ENCODE measurements at regions not wholly inside any gene's neighbourhood (a gene's known extent, or its start where the extent isn't known, plus 50 kb on each side); places are given as distances from the start of the nearest gene placed in this dataset.

- Histone ChIP-seq H3K4me1 (ENCODE audit: insufficient read depth, insufficient read length) (no peaks in the 10 kb centered on the region), H3K9me3 (ENCODE audit: insufficient read depth, low read length) (no peaks in the 10 kb centered on the region), H3K9ac (ENCODE audit: insufficient read length, low read depth) (no peak overlapping the region), H3K36me3 (ENCODE audit: insufficient read depth, insufficient read length, low read length) (no peaks in the 10 kb centered on the region), H3K4me3 (ENCODE audit: insufficient read length, low read depth) (no peak overlapping the region), H3K27me3 (ENCODE audit: insufficient read depth, insufficient read length) (no peaks in the 10 kb centered on the region)
- TF ChIP-seq YY1 (IDR thresholded peaks at IDR 0.05; ENCODE audit: insufficient read depth, insufficient read length) (no peak), ZNF274 (IDR thresholded peaks at IDR 0.05; ENCODE audit: low read depth, low read length) (no peak)
- DNase-seq (ENCODE audit: low read depth, low spot score): no peak
Observed at GRCh38 chr4:124564121-124564520, 148.4 kb downstream of the ANKRD50 start.

GRCh38 chr4:124565371-124565770 lies 147.2 kb downstream of the ANKRD50 start:
- Histone ChIP-seq H3K27me3 (ENCODE audit: insufficient read depth, insufficient read length) (no peaks in the 10 kb centered on the region), H3K9ac (ENCODE audit: insufficient read length, low read depth) (no peak overlapping the region), H3K9me3 (ENCODE audit: insufficient read depth, low read length) (no peaks in the 10 kb centered on the region), H3K4me3 (ENCODE audit: insufficient read length, low read depth) (no peak overlapping the region), H3K4me1 (ENCODE audit: insufficient read depth, insufficient read length) (no peaks in the 10 kb centered on the region), H3K36me3 (ENCODE audit: insufficient read depth, insufficient read length, low read length) (no peaks in the 10 kb centered on the region)
- DNase-seq (ENCODE audit: low read depth, low spot score): no peak
- TF ChIP-seq YY1 (IDR thresholded peaks at IDR 0.05; ENCODE audit: insufficient read depth, insufficient read length): no peak
- TF ChIP-seq ZNF274 (IDR thresholded peaks at IDR 0.05; ENCODE audit: low read depth, low read length): no peak
- TF ChIP-seq SUZ12 (IDR thresholded peaks at IDR 0.05; ENCODE audit: extremely low read depth, insufficient read depth, insufficient read length): no peak

GRCh38 chr4:124566030-124566429 lies 146.5 kb downstream of the ANKRD50 start:
- no peak for DNase-seq (ENCODE audit: low read depth, low spot score)
- Histone ChIP-seq H3K9me3 (ENCODE audit: insufficient read depth, low read length) (no peaks in the 10 kb centered on the region), H3K4me3 (ENCODE audit: insufficient read length, low read depth) (no peak overlapping the region), H3K27me3 (ENCODE audit: insufficient read depth, insufficient read length) (no peaks in the 10 kb centered on the region), H3K4me1 (ENCODE audit: insufficient read depth, insufficient read length) (no peaks in the 10 kb centered on the region), H3K9ac (ENCODE audit: insufficient read length, low read depth) (no peak overlapping the region), H3K36me3 (ENCODE audit: insufficient read depth, insufficient read length, low read length) (no peaks in the 10 kb centered on the region)
- TF ChIP-seq ZNF274 (IDR thresholded peaks at IDR 0.05; ENCODE audit: low read depth, low read length): no peak
- TF ChIP-seq YY1 (IDR thresholded peaks at IDR 0.05; ENCODE audit: insufficient read depth, insufficient read length): no peak
- TF ChIP-seq SUZ12 (IDR thresholded peaks at IDR 0.05; ENCODE audit: extremely low read depth, insufficient read depth, insufficient read length): no peak

- H3K9ac ChIP-seq (ENCODE audit: insufficient read length, low read depth): no peak overlapping the region
- no peaks in the 10 kb centered on the region for H3K27me3 ChIP-seq (ENCODE audit: insufficient read depth, insufficient read length)
- no peak overlapping the region for H3K4me3 ChIP-seq (ENCODE audit: insufficient read length, low read depth)
- TF ChIP-seq SUZ12 (IDR thresholded peaks at IDR 0.05; ENCODE audit: extremely low read depth, insufficient read depth, insufficient read length) (no peak), YY1 (IDR thresholded peaks at IDR 0.05; ENCODE audit: insufficient read depth, insufficient read length) (no peak), ZNF274 (IDR thresholded peaks at IDR 0.05; ENCODE audit: low read depth, low read length) (no peak)
- H3K9me3 ChIP-seq (ENCODE audit: insufficient read depth, low read length): no peaks in the 10 kb centered on the region
- no peak for DNase-seq (ENCODE audit: low read depth, low spot score)
- no peaks in the 10 kb centered on the region for H3K36me3 ChIP-seq (ENCODE audit: insufficient read depth, insufficient read length, low read length)
- H3K4me1 ChIP-seq (ENCODE audit: insufficient read depth, insufficient read length): no peaks in the 10 kb centered on the region
Observed at GRCh38 chr4:124573056-124573455, 139.5 kb downstream of the ANKRD50 start.

- no peak overlapping the region for H3K4me3 ChIP-seq (ENCODE audit: insufficient read length, low read depth)
- no peak overlapping the region for H3K9ac ChIP-seq (ENCODE audit: insufficient read length, low read depth)
- no peaks in the 10 kb centered on the region for H3K27me3 ChIP-seq (ENCODE audit: insufficient read depth, insufficient read length)
- TF ChIP-seq SUZ12 (IDR thresholded peaks at IDR 0.05; ENCODE audit: extremely low read depth, insufficient read depth, insufficient read length) (no peak), ZNF274 (IDR thresholded peaks at IDR 0.05; ENCODE audit: low read depth, low read length) (no peak), YY1 (IDR thresholded peaks at IDR 0.05; ENCODE audit: insufficient read depth, insufficient read length) (no peak)
- peaks cover 15% of the 10 kb centered on the region; the same call in 1 of the 2 replicates for H3K9me3 ChIP-seq (ENCODE audit: insufficient read depth, low read length)
- no peak for DNase-seq (ENCODE audit: low read depth, low spot score)
- H3K4me1 ChIP-seq (ENCODE audit: insufficient read depth, insufficient read length): no peaks in the 10 kb centered on the region
- no peaks in the 10 kb centered on the region for H3K36me3 ChIP-seq (ENCODE audit: insufficient read depth, insufficient read length, low read length)
Observed at GRCh38 chr4:124579896-124580295, 132.6 kb downstream of the ANKRD50 start.

GRCh38 chr4:124583797-124584196 lies 128.7 kb downstream of the ANKRD50 start:
- H3K4me1 ChIP-seq (ENCODE audit: insufficient read depth, insufficient read length): no peaks in the 10 kb centered on the region
- H3K9ac ChIP-seq (ENCODE audit: insufficient read length, low read depth): no peak overlapping the region
- TF ChIP-seq ZNF274 (IDR thresholded peaks at IDR 0.05; ENCODE audit: low read depth, low read length) (no peak), SUZ12 (IDR thresholded peaks at IDR 0.05; ENCODE audit: extremely low read depth, insufficient read depth, insufficient read length) (no peak), YY1 (IDR thresholded peaks at IDR 0.05; ENCODE audit: insufficient read depth, insufficient read length) (no peak)

GRCh38 chr4:124589786-124590185 lies 122.7 kb downstream of the ANKRD50 start:
- TF ChIP-seq ZNF274 (IDR thresholded peaks at IDR 0.05; ENCODE audit: low read depth, low read length): no peak
- no peak for TF ChIP-seq YY1 (IDR thresholded peaks at IDR 0.05; ENCODE audit: insufficient read depth, insufficient read length)
- TF ChIP-seq SUZ12 (IDR thresholded peaks at IDR 0.05; ENCODE audit: extremely low read depth, insufficient read depth, insufficient read length): no peak
- Histone ChIP-seq H3K4me3 (ENCODE audit: insufficient read length, low read depth) (no peak overlapping the region), H3K27me3 (ENCODE audit: insufficient read depth, insufficient read length) (no peaks in the 10 kb centered on the region), H3K9me3 (ENCODE audit: insufficient read depth, low read length) (peaks cover 4% of the 10 kb centered on the region; the same call in 1 of the 2 replicates), H3K36me3 (ENCODE audit: insufficient read depth, insufficient read length, low read length) (no peaks in the 10 kb centered on the region), H3K4me1 (ENCODE audit: insufficient read depth, insufficient read length) (no peaks in the 10 kb centered on the region), H3K9ac (ENCODE audit: insufficient read length, low read depth) (no peak overlapping the region)
- DNase-seq (ENCODE audit: low read depth, low spot score): no peak

More at GRCh38 chr4:124583797-124584196, 128.7 kb downstream of the ANKRD50 start:
- no peak for DNase-seq (ENCODE audit: low read depth, low spot score)
- Histone ChIP-seq H3K4me3 (ENCODE audit: insufficient read length, low read depth) (no peak overlapping the region), H3K36me3 (ENCODE audit: insufficient read depth, insufficient read length, low read length) (no peaks in the 10 kb centered on the region), H3K9me3 (ENCODE audit: insufficient read depth, low read length) (peaks cover 15% of the 10 kb centered on the region; the same call in 1 of the 2 replicates), H3K27me3 (ENCODE audit: insufficient read depth, insufficient read length) (no peaks in the 10 kb centered on the region)

Measured in NT2/D1 (cell line).